GM12872 (cell line): ENCODE measurements at regions not wholly inside any gene's neighbourhood (a gene's known extent, or its start where the extent isn't known, plus 50 kb on each side); places are given as distances from the start of the nearest gene placed in this dataset.

Experiments used
- TF ChIP-seq, protein P1 (sequence below): IDR thresholded peaks from 3 replicates; pipeline ENCODE4 v1.5.1; 2011; ENCODE audit warnings: low read depth, mild to moderate bottlenecking, low read length, moderate library complexity; ENCODE audit not compliant: insufficient read depth

- TF ChIP-seq, protein P1, sequence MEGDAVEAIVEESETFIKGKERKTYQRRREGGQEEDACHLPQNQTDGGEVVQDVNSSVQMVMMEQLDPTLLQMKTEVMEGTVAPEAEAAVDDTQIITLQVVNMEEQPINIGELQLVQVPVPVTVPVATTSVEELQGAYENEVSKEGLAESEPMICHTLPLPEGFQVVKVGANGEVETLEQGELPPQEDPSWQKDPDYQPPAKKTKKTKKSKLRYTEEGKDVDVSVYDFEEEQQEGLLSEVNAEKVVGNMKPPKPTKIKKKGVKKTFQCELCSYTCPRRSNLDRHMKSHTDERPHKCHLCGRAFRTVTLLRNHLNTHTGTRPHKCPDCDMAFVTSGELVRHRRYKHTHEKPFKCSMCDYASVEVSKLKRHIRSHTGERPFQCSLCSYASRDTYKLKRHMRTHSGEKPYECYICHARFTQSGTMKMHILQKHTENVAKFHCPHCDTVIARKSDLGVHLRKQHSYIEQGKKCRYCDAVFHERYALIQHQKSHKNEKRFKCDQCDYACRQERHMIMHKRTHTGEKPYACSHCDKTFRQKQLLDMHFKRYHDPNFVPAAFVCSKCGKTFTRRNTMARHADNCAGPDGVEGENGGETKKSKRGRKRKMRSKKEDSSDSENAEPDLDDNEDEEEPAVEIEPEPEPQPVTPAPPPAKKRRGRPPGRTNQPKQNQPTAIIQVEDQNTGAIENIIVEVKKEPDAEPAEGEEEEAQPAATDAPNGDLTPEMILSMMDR, result no peak
These were observed 587.5 kb upstream of the B3GAT1 start for GRCh38 chr11:134999590-134999989.

DNA sequence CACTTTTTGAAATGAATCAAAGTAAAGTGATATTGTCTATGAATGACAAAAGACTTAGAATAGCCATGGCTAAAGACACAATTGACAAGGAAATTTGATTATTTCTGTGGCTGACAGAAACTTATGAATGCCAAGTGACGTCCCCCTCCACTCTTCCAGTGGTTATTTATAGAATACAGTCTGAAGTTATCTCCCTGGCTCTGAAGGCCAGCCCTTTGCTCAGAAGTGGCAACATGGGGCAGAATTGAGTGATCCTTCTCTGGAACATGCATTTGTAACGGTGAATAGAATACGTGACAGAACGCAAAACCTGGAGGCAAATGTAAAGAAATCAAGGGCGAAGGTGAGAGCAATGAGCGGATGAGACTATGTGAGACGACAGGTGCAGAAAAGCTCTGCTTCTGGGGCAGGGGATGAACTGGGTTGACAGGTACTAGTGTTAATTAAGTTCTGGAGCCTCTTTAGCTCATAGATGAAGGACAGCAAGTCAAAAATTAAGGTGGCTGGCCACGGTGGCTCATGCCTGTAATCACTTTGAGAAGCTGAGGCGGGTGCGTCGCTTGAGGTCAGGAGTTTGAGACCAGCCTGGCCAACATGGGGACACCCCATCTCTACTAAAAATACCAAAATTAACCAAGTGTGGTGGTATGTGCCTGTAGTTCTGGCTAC is 585.7 kb upstream of the B3GAT1 start:
- TF ChIP-seq, protein P1, result no peak

DNA sequence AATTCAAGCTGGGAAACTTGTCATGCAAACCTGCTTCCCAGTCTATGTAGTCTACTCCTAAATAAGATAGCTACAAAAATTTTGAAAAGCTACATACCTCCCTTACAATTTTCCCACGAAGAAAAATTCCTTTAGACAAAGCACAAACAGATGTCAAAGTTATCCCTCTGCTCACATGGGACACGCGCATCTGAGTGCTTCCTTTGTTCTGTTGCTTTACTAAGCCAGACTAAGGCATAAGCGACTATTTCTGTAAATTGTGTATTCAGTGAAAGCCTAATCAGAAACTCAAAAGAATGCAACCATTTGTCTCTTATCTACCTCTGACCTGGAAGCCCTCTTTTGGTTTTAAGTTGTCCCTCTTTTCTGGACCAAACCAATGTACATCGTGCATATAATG is 583.7 kb upstream of the B3GAT1 start:
- TF ChIP-seq, protein P1, result no peak

DNA sequence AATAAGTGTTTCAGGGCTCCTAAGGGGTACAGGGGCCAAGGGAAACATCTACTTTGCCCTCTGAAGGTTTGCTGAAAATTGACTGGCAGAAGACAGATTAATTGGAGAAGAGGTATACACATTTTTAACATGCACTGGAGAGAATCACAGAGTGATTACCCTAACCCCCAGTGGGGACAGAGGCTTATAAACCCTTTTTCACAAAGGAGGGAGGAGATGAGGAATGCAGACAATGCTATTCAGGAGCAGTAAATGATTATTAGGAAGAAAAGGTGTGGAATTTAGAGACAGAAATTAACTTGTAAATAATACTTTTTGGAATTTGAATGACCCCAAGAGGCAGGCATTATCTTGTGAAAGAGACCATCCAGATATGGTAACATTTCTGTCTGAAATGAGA is 582.4 kb upstream of the B3GAT1 start:
- TF ChIP-seq, protein P1, result no peak

DNA sequence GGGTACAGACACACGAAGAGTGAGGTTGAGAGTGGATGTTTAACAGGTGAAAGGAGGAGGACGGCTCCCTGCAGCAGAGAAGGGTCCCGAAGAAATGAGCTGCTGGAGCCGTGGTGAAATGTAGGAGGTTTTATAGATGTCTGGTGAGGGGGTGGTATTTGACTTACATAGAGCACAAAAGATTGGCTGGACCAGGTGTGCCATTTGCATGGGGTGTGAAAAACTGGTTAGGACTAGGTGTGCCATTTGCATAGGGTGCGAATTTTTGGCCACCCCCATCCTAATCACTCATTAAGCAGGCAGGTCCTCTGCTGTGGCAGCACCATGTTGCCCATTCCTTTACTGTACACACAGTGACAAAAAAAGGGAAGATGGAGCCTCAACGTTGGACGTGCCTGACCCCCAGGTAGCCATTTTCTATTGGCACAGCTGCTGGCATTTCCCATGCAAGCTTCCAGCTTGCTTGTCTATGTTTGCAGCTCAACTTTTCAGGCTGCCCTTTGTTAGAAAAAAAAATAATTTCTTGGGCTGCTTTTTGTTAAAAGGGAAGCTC is 581.7 kb upstream of the B3GAT1 start:
- TF ChIP-seq, protein P1, result no peak

- TF ChIP-seq, protein P1, result no peak
These were observed 580.9 kb upstream of the B3GAT1 start for GRCh38 chr11:134992981-134993380.

DNA sequence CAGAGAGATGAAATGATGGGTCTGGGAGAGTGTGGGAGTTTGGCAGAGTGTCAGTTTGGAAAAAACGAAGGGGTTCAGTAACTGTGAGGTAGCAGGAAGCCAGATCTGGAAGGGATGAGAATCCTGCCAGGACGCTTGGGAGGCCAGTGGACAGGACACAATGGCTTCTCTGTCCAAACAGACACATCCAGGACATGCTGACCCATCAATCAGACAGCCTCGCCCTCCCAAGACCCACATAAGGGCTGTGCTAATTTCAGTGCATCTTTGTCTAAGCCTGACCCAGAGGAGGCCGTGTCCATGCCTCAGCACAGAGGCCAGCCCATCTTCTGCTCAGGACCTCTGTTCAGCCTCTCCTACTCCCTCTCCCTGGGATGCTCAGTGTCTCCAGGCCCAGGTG is 576.5 kb upstream of the B3GAT1 start:
- TF ChIP-seq, protein P1, result no peak

DNA sequence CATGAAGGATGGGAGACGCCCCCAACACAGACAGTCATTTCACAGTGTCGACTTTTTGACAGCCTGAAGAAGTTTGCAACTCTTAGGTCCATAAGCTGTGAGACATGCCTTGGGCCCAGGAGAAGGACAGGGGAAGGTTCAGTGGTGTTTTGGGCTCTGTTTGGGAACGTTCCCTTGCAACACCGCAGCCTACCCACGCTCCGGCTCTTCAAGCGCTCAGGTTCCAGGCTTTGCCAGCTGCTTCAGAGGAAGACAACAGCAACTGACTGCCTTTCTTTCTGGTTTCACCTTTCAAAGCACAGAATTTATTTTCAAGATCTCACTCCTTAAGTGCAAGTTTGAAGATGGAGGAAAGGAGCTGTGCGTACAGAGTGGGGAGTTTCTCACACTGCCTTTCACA is 575.8 kb upstream of the B3GAT1 start:
- TF ChIP-seq, protein P1, result no peak
